ENCODE measurements at regions not wholly inside any gene's neighbourhood (a gene's known extent, or its start where the extent isn't known, plus 50 kb on each side); places are given as distances from the start of the nearest gene placed in this dataset.

DNA sequence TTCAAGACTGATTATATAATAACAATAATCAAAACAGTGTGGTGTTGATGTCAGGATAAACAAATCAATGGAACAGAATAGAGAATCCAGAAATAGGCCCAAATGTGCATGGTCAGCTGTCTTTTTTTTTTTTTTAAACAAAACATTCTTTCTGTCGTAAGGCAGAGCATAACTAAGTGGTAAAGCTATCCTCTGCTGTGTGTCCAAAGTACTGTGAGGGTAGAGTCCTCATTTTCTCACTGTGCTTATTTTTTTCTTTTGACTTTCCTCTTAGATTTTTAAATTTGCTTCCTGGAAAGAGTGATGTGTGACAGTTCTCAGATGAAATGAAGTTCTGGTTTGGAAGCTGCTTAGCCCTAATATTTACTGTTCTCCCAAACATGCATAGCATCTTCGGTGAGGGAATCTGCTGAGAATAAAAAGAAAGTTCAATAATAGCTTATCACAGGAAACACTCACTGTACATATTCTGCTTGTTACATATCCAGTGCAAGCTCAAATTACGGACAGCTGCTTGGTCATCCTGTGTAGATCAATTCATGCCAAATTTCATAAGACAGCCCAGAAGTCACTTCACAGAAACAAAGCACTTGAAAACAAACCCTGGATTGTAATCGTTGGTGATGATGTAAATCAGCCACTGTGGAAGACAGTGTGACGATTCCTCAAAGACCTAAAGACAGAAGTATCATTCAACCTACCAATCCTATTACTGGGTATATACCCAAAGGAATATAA lies 423.9 kb downstream of the NEBL start:
- no peak for DNase-seq (ENCODE audit: low read depth in 6 of 9, low spot score in 9 of 9)
- 71% methylated on average over 5 of the region's 5 CpGs for WGBS

DNA sequence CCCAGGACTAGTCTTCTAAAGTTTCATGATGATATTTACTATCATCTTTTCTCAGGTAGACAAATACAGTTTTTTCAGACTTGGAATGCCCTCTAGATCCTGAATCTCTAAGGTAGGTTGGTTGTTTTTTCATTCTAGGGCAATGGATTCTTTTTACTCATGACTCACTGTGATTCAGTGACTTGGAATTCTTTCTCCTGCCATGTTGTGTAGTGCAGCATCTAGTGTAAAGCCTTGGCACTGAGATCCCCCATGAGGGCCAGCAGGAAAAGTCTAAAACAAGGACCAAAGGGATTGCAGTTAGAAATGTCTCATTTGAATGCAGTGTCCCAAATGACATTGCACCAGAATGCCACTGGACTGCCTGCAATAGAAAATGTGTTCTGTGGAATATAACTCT lies 430.4 kb downstream of the NEBL start:
- no peak for DNase-seq (ENCODE audit: low read depth in 6 of 9, low spot score in 9 of 9)
- H3K4me3 ChIP-seq (ENCODE audit: low read length in 2 of 2): no peak overlapping the region
- peaks cover 0 to 10% of the 10 kb centered on the region in 2 donors for H3K9me3 ChIP-seq (ENCODE audit: control insufficient read depth in 2 of 2, insufficient read depth in 1 of 2, low read length in 1 of 2)

More for the DNA sequence above, 423.9 kb downstream of the NEBL start:
- Histone ChIP-seq H3K4me1 (ENCODE audit: control insufficient read depth in 2 of 2, insufficient read depth in 2 of 2, low read length in 2 of 2) (no peaks in the 10 kb centered on the region), H3K9me3 (ENCODE audit: control insufficient read depth in 2 of 2, insufficient read depth in 1 of 2, low read length in 1 of 2) (no peaks in the 10 kb centered on the region), H3K36me3 (ENCODE audit: control insufficient read depth in 2 of 2, insufficient read depth in 2 of 2, low read length in 1 of 2) (no peaks in the 10 kb centered on the region), H3K27me3 (ENCODE audit: control insufficient read depth in 2 of 2, insufficient read depth in 1 of 2, low read length in 1 of 2) (no peaks in the 10 kb centered on the region), H3K4me3 (ENCODE audit: low read length in 2 of 2) (no peak overlapping the region), H3K27ac (ENCODE audit: low read depth in 1 of 2, low read length in 1 of 2) (no peak overlapping the region)

DNA sequence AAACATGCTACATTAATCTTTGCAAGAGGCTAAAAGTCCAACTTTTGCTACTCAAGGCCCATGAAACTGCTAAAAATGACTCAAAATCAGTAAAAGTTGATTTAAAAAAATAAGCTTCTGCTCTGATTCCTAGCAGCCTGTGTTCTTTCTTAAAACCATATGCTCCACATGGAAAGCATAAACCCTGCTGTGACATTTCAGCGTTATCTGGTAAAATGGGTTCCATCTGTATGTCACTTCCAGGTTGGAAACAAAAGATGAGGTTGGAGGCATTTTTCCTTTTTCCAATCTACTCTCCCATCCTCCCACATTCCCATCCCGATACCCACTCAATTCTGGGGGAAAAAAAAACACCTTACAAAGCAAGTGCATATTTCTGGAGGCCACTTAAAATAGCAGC lies 439.5 kb downstream of the NEBL start:
- no peak overlapping the region for H3K27ac ChIP-seq (ENCODE audit: low read depth in 1 of 2, low read length in 1 of 2)
- DNase-seq (ENCODE audit: low read depth in 6 of 9, low spot score in 9 of 9): no peak
- H3K27me3 ChIP-seq (ENCODE audit: control insufficient read depth in 2 of 2, insufficient read depth in 1 of 2, low read length in 1 of 2): no peaks in the 10 kb centered on the region
- no peaks in the 10 kb centered on the region for H3K36me3 ChIP-seq (ENCODE audit: control insufficient read depth in 2 of 2, insufficient read depth in 2 of 2, low read length in 1 of 2)
- H3K4me3 ChIP-seq (ENCODE audit: low read length in 2 of 2): no peak overlapping the region
- WGBS: 84% methylated on average over 2 of the region's 2 CpGs
- no peaks in the 10 kb centered on the region for H3K9me3 ChIP-seq (ENCODE audit: control insufficient read depth in 2 of 2, insufficient read depth in 1 of 2, low read length in 1 of 2)
- no peaks in the 10 kb centered on the region for H3K4me1 ChIP-seq (ENCODE audit: control insufficient read depth in 2 of 2, insufficient read depth in 2 of 2, low read length in 2 of 2)

More for the DNA sequence above, 430.4 kb downstream of the NEBL start:
- Histone ChIP-seq H3K36me3 (ENCODE audit: control insufficient read depth in 2 of 2, insufficient read depth in 2 of 2, low read length in 1 of 2) (no peaks in the 10 kb centered on the region), H3K27me3 (ENCODE audit: control insufficient read depth in 2 of 2, insufficient read depth in 1 of 2, low read length in 1 of 2) (no peaks in the 10 kb centered on the region), H3K27ac (ENCODE audit: low read depth in 1 of 2, low read length in 1 of 2) (no peak overlapping the region), H3K4me1 (ENCODE audit: control insufficient read depth in 2 of 2, insufficient read depth in 2 of 2, low read length in 2 of 2) (no peaks in the 10 kb centered on the region)

DNA sequence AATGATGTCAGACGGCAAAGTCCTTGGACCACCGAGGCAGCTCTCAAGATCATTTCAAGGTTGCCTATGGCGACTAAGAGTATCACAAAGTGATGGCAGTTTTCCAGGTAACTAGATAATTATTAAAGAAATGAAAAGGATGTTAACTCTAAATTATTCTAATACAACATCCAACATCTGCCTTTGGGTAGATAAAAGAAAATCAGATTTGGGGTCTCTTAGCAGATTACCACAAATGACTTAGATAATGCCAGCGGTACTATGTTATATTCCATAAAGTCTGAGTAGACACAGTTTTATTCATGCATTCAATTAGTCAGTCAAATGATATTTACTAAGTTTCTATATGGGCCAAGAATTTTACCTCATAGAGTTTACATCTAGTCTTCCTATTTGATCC lies 441.3 kb downstream of the NEBL start:
- DNase-seq (ENCODE audit: low read depth in 6 of 9, low spot score in 9 of 9): no peak
- no peaks in the 10 kb centered on the region for H3K27me3 ChIP-seq (ENCODE audit: control insufficient read depth in 2 of 2, insufficient read depth in 1 of 2, low read length in 1 of 2)
- no peak overlapping the region for H3K4me3 ChIP-seq (ENCODE audit: low read length in 2 of 2)
- H3K4me1 ChIP-seq (ENCODE audit: control insufficient read depth in 2 of 2, insufficient read depth in 2 of 2, low read length in 2 of 2): no peaks in the 10 kb centered on the region
- no peaks in the 10 kb centered on the region for H3K9me3 ChIP-seq (ENCODE audit: control insufficient read depth in 2 of 2, insufficient read depth in 1 of 2, low read length in 1 of 2)
- WGBS: 94% methylated on average over 4 of the region's 4 CpGs
- no peaks in the 10 kb centered on the region for H3K36me3 ChIP-seq (ENCODE audit: control insufficient read depth in 2 of 2, insufficient read depth in 2 of 2, low read length in 1 of 2)
- H3K27ac ChIP-seq (ENCODE audit: low read depth in 1 of 2, low read length in 1 of 2): no peak overlapping the region

DNA sequence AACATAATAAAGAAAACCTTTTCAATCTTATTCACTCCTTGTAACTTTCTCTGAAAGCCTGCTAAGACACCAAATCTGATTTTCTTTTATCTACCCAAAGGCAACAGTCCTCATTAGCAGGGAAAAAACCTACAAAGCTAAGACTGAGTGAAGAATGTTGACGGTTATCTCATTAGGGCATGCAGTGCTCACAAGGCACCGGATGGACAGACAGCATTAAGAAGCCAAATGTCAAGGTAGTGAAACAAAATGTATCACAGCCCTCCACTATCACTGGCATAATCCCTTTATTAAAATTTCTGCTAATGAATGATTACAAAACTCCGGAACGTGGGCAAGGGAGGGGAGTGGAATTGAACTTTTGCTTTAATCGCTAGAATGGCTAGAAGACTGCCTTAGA lies 442.8 kb downstream of the NEBL start:
- H3K4me1 ChIP-seq (ENCODE audit: control insufficient read depth in 2 of 2, insufficient read depth in 2 of 2, low read length in 2 of 2): no peaks in the 10 kb centered on the region
- DNase-seq (ENCODE audit: low read depth in 6 of 9, low spot score in 9 of 9): no peak
- no peak overlapping the region for H3K4me3 ChIP-seq (ENCODE audit: low read length in 2 of 2)
- no peaks in the 10 kb centered on the region for H3K36me3 ChIP-seq (ENCODE audit: control insufficient read depth in 2 of 2, insufficient read depth in 2 of 2, low read length in 1 of 2)
- WGBS: 97% methylated on average over 5 of the region's 5 CpGs
- no peak overlapping the region for H3K27ac ChIP-seq (ENCODE audit: low read depth in 1 of 2, low read length in 1 of 2)
- no peaks in the 10 kb centered on the region for H3K27me3 ChIP-seq (ENCODE audit: control insufficient read depth in 2 of 2, insufficient read depth in 1 of 2, low read length in 1 of 2)
- no peaks in the 10 kb centered on the region for H3K9me3 ChIP-seq (ENCODE audit: control insufficient read depth in 2 of 2, insufficient read depth in 1 of 2, low read length in 1 of 2)

DNA sequence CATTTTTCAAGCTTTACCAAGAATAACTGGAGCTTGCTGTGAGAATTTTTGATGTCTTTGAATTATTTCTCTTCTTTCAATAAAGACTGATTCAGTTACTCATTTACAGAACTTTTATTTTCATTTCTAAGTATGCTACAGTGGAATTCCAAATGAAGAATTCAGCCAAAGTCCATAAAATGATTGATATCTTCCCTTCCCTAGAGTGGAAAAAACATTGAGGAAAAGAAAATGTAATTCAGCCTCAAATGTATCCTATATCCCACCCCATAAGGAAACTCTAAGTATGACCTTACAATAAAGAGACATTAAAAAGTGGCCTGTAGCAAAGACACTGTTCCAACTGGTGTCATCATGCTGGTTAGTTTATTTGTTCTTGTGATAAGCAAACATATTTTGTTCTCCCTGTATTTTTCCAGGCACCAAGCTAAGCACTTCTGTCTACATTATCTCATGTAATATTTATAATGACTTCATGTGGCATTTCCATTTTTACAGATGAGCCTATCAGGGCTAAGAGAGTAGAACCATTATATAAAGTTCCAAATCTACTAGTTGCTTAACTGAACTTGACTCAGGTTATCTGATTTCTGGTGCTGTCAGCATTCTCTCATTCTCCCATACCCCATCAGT lies 450.4 kb downstream of the NEBL start:
- no peak overlapping the region for H3K27ac ChIP-seq (ENCODE audit: low read depth in 1 of 2, low read length in 1 of 2)
- DNase-seq (ENCODE audit: low read depth in 6 of 9, low spot score in 9 of 9): no peak
- H3K27me3 ChIP-seq (ENCODE audit: control insufficient read depth in 2 of 2, insufficient read depth in 1 of 2, low read length in 1 of 2): no peaks in the 10 kb centered on the region

DNA sequence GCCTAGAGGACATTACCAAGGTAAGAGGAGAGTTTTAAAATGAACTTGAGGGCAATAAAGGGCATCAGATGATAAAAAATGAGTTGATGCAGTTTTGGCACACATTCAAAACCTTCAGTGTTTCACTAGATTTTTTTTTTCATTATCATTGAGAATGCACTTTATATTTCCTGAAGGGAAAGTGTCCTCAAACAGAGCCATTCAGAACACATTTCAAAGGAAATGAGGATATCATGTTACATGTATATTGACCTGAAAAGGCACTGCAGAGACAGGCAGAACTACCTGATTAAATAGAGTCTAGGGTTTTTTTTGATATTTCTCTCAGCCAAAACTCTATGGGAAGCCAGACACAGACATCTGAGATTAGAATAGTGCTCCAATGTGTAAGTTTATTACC lies 454.0 kb downstream of the NEBL start:
- H3K27ac ChIP-seq (ENCODE audit: low read depth in 1 of 2, low read length in 1 of 2): no peak overlapping the region

More for the DNA sequence above, 450.4 kb downstream of the NEBL start:
- H3K9me3 ChIP-seq (ENCODE audit: control insufficient read depth in 2 of 2, insufficient read depth in 1 of 2, low read length in 1 of 2): peaks cover 0 to 8% of the 10 kb centered on the region in 2 donors
- H3K36me3 ChIP-seq (ENCODE audit: control insufficient read depth in 2 of 2, insufficient read depth in 2 of 2, low read length in 1 of 2): no peaks in the 10 kb centered on the region
- no peaks in the 10 kb centered on the region for H3K4me1 ChIP-seq (ENCODE audit: control insufficient read depth in 2 of 2, insufficient read depth in 2 of 2, low read length in 2 of 2)
- no peak overlapping the region for H3K4me3 ChIP-seq (ENCODE audit: low read length in 2 of 2)

DNA sequence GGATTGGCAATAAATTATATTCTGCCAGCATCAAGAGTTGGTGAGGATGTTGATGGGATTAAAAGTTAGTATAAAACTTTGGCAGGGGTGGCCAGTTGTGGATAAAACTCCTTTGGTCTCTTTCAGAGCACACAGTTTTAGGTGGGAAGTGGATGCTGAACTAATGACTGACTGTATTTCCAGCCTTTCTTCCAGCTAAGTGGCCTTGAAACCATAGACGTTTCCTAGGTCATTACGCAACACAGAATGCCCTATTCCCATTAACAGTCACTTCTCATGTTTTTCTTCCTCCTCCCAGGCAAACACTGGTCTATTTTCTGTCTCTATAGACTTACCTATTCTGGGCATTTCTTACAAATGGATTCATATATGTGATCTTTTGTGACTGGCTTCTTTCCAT lies 467.4 kb downstream of the NEBL start:
- WGBS: 92% methylated on average over 2 of the region's 2 CpGs
- H3K9me3 ChIP-seq (ENCODE audit: control insufficient read depth in 2 of 2, insufficient read depth in 1 of 2, low read length in 1 of 2): peaks cover 5 to 11% of the 10 kb centered on the region in 2 donors
- no peaks in the 10 kb centered on the region for H3K4me1 ChIP-seq (ENCODE audit: control insufficient read depth in 2 of 2, insufficient read depth in 2 of 2, low read length in 2 of 2)
- H3K36me3 ChIP-seq (ENCODE audit: control insufficient read depth in 2 of 2, insufficient read depth in 2 of 2, low read length in 1 of 2): no peaks in the 10 kb centered on the region
- H3K27ac ChIP-seq (ENCODE audit: low read depth in 1 of 2, low read length in 1 of 2): no peak overlapping the region
- H3K27me3 ChIP-seq (ENCODE audit: control insufficient read depth in 2 of 2, insufficient read depth in 1 of 2, low read length in 1 of 2): no peaks in the 10 kb centered on the region
- DNase-seq (ENCODE audit: low read depth in 6 of 9, low spot score in 9 of 9): no peak
- H3K4me3 ChIP-seq (ENCODE audit: low read length in 2 of 2): no peak overlapping the region

More for the DNA sequence above, 454.0 kb downstream of the NEBL start:
- Histone ChIP-seq H3K4me1 (ENCODE audit: control insufficient read depth in 2 of 2, insufficient read depth in 2 of 2, low read length in 2 of 2) (no peaks in the 10 kb centered on the region), H3K9me3 (ENCODE audit: control insufficient read depth in 2 of 2, insufficient read depth in 1 of 2, low read length in 1 of 2) (peaks cover 0 to 12% of the 10 kb centered on the region in 2 donors), H3K27me3 (ENCODE audit: control insufficient read depth in 2 of 2, insufficient read depth in 1 of 2, low read length in 1 of 2) (no peaks in the 10 kb centered on the region), H3K4me3 (ENCODE audit: low read length in 2 of 2) (no peak overlapping the region), H3K36me3 (ENCODE audit: control insufficient read depth in 2 of 2, insufficient read depth in 2 of 2, low read length in 1 of 2) (no peaks in the 10 kb centered on the region)
- no peak for DNase-seq (ENCODE audit: low read depth in 6 of 9, low spot score in 9 of 9)

DNA sequence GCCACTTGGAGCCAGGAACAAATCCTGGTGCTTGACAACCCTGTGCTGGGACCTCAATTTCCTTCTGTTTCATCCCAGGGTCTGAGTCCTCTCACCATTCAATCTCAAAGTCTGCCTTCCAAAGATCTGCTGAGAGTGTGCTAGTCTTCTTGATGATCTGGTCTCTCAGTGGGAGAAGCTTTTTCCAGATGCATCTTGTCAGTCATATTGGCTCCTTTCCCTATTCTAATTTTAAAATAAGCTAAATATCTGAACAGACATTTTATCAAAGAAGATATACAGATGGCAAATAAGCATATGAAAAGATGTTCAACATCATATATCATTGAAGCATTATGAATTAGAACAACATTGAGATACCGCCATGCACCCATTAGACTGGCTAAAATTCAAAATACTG lies 469.3 kb downstream of the NEBL start:
- DNase-seq (ENCODE audit: low read depth in 6 of 9, low spot score in 9 of 9): no peak
- Histone ChIP-seq H3K27me3 (ENCODE audit: control insufficient read depth in 2 of 2, insufficient read depth in 1 of 2, low read length in 1 of 2) (no peaks in the 10 kb centered on the region), H3K27ac (ENCODE audit: low read depth in 1 of 2, low read length in 1 of 2) (no peak overlapping the region), H3K36me3 (ENCODE audit: control insufficient read depth in 2 of 2, insufficient read depth in 2 of 2, low read length in 1 of 2) (no peaks in the 10 kb centered on the region), H3K4me1 (ENCODE audit: control insufficient read depth in 2 of 2, insufficient read depth in 2 of 2, low read length in 2 of 2) (no peaks in the 10 kb centered on the region), H3K4me3 (ENCODE audit: low read length in 2 of 2) (no peak overlapping the region), H3K9me3 (ENCODE audit: control insufficient read depth in 2 of 2, insufficient read depth in 1 of 2, low read length in 1 of 2) (peaks cover 5 to 11% of the 10 kb centered on the region in 2 donors)
- 99% methylated on average over 1 of the region's 1 CpG for WGBS

All from thymus (tissue), 11 donors.